Retinal pigment epithelial cell (primary cell): ENCODE measurements at regions not wholly inside any gene's neighbourhood (a gene's known extent, or its start where the extent isn't known, plus 50 kb on each side); places are given as distances from the start of the nearest gene placed in this dataset.

Source experiments
- DNase-seq: peaks from one replicate; pipeline ENCODE4 v3.0.0-alpha.2; 2010; ENCODE audit warnings: low read depth
- H3K4me3 ChIP-seq: 2 replicates; pipeline ENCODE4 v1.5.1; 2011; ENCODE audit warnings: mild to moderate bottlenecking, low read length, control low read depth, moderate library complexity
- CTCF ChIP-seq: conservative IDR thresholded peaks from 2 replicates; pipeline ENCODE4 v1.5.1; 2011; ENCODE audit warnings: low read depth, low read length, control low read depth, inconsistent platforms

GRCh38 chr5:29982457-29982856, 1211.0 kb upstream of the CDH6 start:
- TF ChIP-seq CTCF = no peak
- no peak overlapping the region for H3K4me3 ChIP-seq
- DNase-seq = no peak

GRCh38 chr5:29972597-29972996, 1220.9 kb upstream of the CDH6 start:
- TF ChIP-seq CTCF = no peak
- H3K4me3 ChIP-seq = no peak overlapping the region
- no peak for DNase-seq

GRCh38 chr5:29963956-29964355, 1229.5 kb upstream of the CDH6 start:
- H3K4me3 ChIP-seq = no peak overlapping the region
- no peak for DNase-seq
- no peak for TF ChIP-seq CTCF

- no peak for DNase-seq
- no peak overlapping the region for H3K4me3 ChIP-seq
- no peak for TF ChIP-seq CTCF
Measured at GRCh38 chr5:29960323-29960722, 1233.2 kb upstream of the CDH6 start.

GRCh38 chr5:29950416-29951145, 1242.9 kb upstream of the CDH6 start:
- H3K4me3 ChIP-seq = no peak overlapping the region
- TF ChIP-seq CTCF = no peak
- no peak for DNase-seq

GRCh38 chr5:29949301-29949872, 1244.1 kb upstream of the CDH6 start:
- no peak for TF ChIP-seq CTCF

GRCh38 chr5:29944327-29944726, 1249.2 kb upstream of the CDH6 start:
- no peak for TF ChIP-seq CTCF
- no peak overlapping the region for H3K4me3 ChIP-seq
- DNase-seq = no peak

More at GRCh38 chr5:29949301-29949872, 1244.1 kb upstream of the CDH6 start:
- H3K4me3 ChIP-seq = no peak overlapping the region
- no peak for DNase-seq
